GM12878 (cell line): ENCODE measurements at regions not wholly inside any gene's neighbourhood (a gene's known extent, or its start where the extent isn't known, plus 50 kb on each side); places are given as distances from the start of the nearest gene placed in this dataset.

Source experiments
- ATAC-seq: fragments of 200-7000 bp; cut with Tn5 transposase; 3 replicates; pipeline ENCODE4 v1.9.1; 2020; ENCODE audit warnings: mild to moderate bottlenecking, moderate library complexity
- BruUV-seq: library from RNA; stranded (reverse); fragments of 400-500 nt; replicated peaks from 2 replicates; lab custom pipeline; 2021; lab: Mats Ljungman, UMichigan
- CTCF ChIA-PET: fragments of 300-600 bp; sonication (Branson Sonifier 250); formaldehyde crosslinking; extraction: SDS; loops from one replicate; lab custom pipeline; 2021; ENCODE audit warnings: inconsistent platforms; lab: Yijun Ruan, JAX
- POLR2A ChIA-PET: fragments of 350-600 bp; formaldehyde crosslinking; extraction: SDS; loops from one replicate; lab custom pipeline; 2021; ENCODE audit warnings: inconsistent platforms; lab: Charles Lee
- RAD21 ChIA-PET: fragments of 300-600 bp; sonication (Branson Sonifier 250); formaldehyde crosslinking; loops from one replicate; lab custom pipeline; 2023; ENCODE audit warnings: antibody characterized with exemption; ENCODE audit not compliant: unreplicated experiment; lab: Charles Lee
- SMC1A ChIA-PET: fragments of 300-600 bp; sonication (Branson Sonifier 250); formaldehyde crosslinking; loops from one replicate; lab custom pipeline; 2023; ENCODE audit not compliant: unreplicated experiment, uncharacterized antibody; lab: Charles Lee
- DNase-seq: peaks from one replicate; pipeline ENCODE4 v3.0.0-alpha.2; 2011; ENCODE audit warnings: low read depth, low spot score
- FAIRE-seq: peaks from 3 replicates; lab custom pipeline; 2011; peaks lifted over from hg19 to GRCh38; lab: Jason Lieb, UNC
- H2AFZ ChIP-seq: 2 replicates; pipeline ENCODE4 v1.6.0; 2011; ENCODE audit warnings: low read depth, low read length, control low read depth; ENCODE audit not compliant: control insufficient read depth
- H3K27ac ChIP-seq: 2 replicates; pipeline ENCODE4 v1.5.1; 2011; ENCODE audit warnings: control low read depth; ENCODE audit not compliant: control insufficient read depth, insufficient read depth
- H3K27me3 ChIP-seq, 2 experiments: replicated peaks in 1 of 2; 2 replicates each; pipeline versions ENCODE4 v1.6.0 to v1.6.1; 2011; ENCODE audit warnings: low read length in 1 of 2; ENCODE audit not compliant: control insufficient read depth in 2 of 2, insufficient read depth in 2 of 2
- H3K36me3 ChIP-seq, 2 experiments: 2 replicates each; pipeline ENCODE4 v1.5.1; 2011; ENCODE audit warnings: low read length in 1 of 2; ENCODE audit not compliant: control insufficient read depth in 2 of 2, insufficient read depth in 2 of 2
- H3K4me1 ChIP-seq: 2 replicates; pipeline ENCODE4 v1.6.1; 2011; ENCODE audit warnings: mild to moderate bottlenecking, low read length, moderate library complexity, mixed read lengths; ENCODE audit not compliant: control insufficient read depth, insufficient read depth
- H3K4me2 ChIP-seq: 2 replicates; pipeline ENCODE4 v1.6.0; 2011; ENCODE audit warnings: control low read depth; ENCODE audit not compliant: control insufficient read depth, insufficient read depth
- H3K4me3 ChIP-seq: fragments of 200-600 bp; sonication (generic); 2 replicates; pipeline ENCODE4 v1.5.1; 2016
- H3K79me2 ChIP-seq: 2 replicates; pipeline ENCODE4 v1.6.0; 2011; ENCODE audit warnings: low read length; ENCODE audit not compliant: control insufficient read depth, insufficient read depth
- H3K9ac ChIP-seq: 2 replicates; pipeline ENCODE4 v1.8.0; 2011; ENCODE audit warnings: low read length, control low read depth, mixed read lengths; ENCODE audit not compliant: control insufficient read depth, insufficient read depth
- H3K9me3 ChIP-seq: replicated peaks from 3 replicates; pipeline ENCODE4 v1.5.1; 2011; ENCODE audit warnings: mild to moderate bottlenecking, low read length; ENCODE audit not compliant: control insufficient read depth, insufficient read depth
- H4K20me1 ChIP-seq: 2 replicates; pipeline ENCODE4 v1.6.0; 2011; ENCODE audit not compliant: control insufficient read depth, insufficient read depth
- NRF1 ChIP-seq: conservative IDR thresholded peaks from 2 replicates; pipeline ENCODE4 v1.6.1; 2011; ENCODE audit warnings: mild to moderate bottlenecking, low read depth, low read length, improper control_type of control experiment
- RB1 ChIP-seq: fragments of 450-650 bp; formaldehyde crosslinking; IDR thresholded peaks from 2 replicates; pipeline ENCODE4 v1.6.1; 2017; ENCODE audit warnings: mild to moderate bottlenecking, borderline replicate concordance
- SMAD1 ChIP-seq: fragments of 450-650 bp; IDR thresholded peaks from 2 replicates; pipeline ENCODE4 v1.6.1; 2018; ENCODE audit warnings: mild to moderate bottlenecking, low read depth; ENCODE audit not compliant: partially characterized antibody
- ZBTB4 ChIP-seq: fragments of 450-650 bp; formaldehyde crosslinking; IDR thresholded peaks from 2 replicates; pipeline ENCODE4 v1.4.0; 2022; ENCODE audit warnings: mild to moderate bottlenecking, moderate library complexity
- WGBS: methylation state at CpG from one replicate; pipeline ENCODE4 v1.1.6; 2016; ENCODE audit warnings: low lambda C conversion rate; ENCODE audit not compliant: insufficient replicate concordance, insufficient coverage; ENCODE audit errors: missing lambda C conversion rate; 5-methylcytosine and 5-hydroxymethylcytosine counted together
- in situ Hi-C: fragments of 300-500 bp; cut with MboI; formaldehyde crosslinking; loops from 9 replicates; pipeline ENCODE4 v1.14.3; 2018; ENCODE audit warnings: mixed read lengths
- intact Hi-C: fragments of 100-400 bp; cut with micrococcal nuclease; formaldehyde crosslinking; loops from one replicate; pipeline ENCODE4 v1.14.2; 2022; ENCODE audit not compliant: unreplicated experiment

DNA sequence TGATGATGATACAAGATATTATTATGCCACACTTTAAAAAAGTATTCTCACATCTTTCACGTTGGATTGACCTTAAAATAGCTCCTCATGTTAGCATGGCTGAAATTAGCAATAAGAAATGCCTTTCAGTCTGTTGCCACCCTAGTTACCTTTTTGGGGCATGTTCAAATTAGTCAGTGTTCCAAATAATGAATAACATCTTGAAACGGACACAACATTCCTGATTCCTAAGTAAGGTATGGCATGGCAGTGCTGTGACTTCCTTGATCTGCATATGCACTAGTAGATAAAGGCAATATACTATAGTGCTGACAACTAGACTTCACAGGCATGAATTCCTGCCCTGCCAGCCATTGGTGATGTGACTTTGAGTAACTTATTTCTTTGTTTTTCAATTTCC is 914.5 kb downstream of the METTL15 start:
- SMC1A ChIA-PET = no interaction called here
- H3K79me2 ChIP-seq = no peaks in the 10 kb centered on the region
- no peak for DNase-seq
- no peak for FAIRE-seq
- H3K36me3 ChIP-seq = no peaks in the 10 kb centered on the region
- POLR2A ChIA-PET = no interaction called here
- no peaks in the 10 kb centered on the region for H3K27me3 ChIP-seq
- no peak overlapping the region for H3K9ac ChIP-seq
- no peaks in the 10 kb centered on the region for H3K9me3 ChIP-seq
- no peak overlapping the region for H3K4me2 ChIP-seq
- no TSS peak for BruUV-seq
- CTCF ChIA-PET = no interaction called here
- no peak overlapping the region for H2AFZ ChIP-seq
- H3K4me3 ChIP-seq = no peak overlapping the region
- intact Hi-C loops (loop anchor here (10.0 kb wide), 1 partner anchor 1328 kb away; no protein-coding TSS in a partner anchor), in situ Hi-C loops (no loop called here)
- RAD21 ChIA-PET = no interaction called here
- no peak for TF ChIP-seq ZBTB4 (CRISPR knock-in tag)
- TF ChIP-seq RB1 = no peak
- no peak for TF ChIP-seq SMAD1
- no peak for TF ChIP-seq NRF1
- 0% methylated on average over 2 of the region's 2 CpGs for WGBS
- no peak overlapping the region for H3K27ac ChIP-seq
- no peaks in the 10 kb centered on the region for H3K4me1 ChIP-seq
- H4K20me1 ChIP-seq = no peaks in the 10 kb centered on the region
- ATAC-seq = no peak
